ENCODE measurements at regions not wholly inside any gene's neighbourhood (a gene's known extent, or its start where the extent isn't known, plus 50 kb on each side); places are given as distances from the start of the nearest gene placed in this dataset.

GRCh38 chr2:234869164-234869563 lies 82.7 kb upstream of the SH3BP4 start:
- TF ChIP-seq CTCF (IDR thresholded peaks at IDR 0.05) (no peak), POLR2A (IDR thresholded peaks at IDR 0.05; ENCODE audit: low read depth) (no peak), POLR2AphosphoS5 (IDR thresholded peaks at IDR 0.05) (no peak), EP300 (IDR thresholded peaks at IDR 0.05) (no peak)

Measured in esophagus muscularis mucosa (tissue), 4 donors.